ENCODE measurements at regions not wholly inside any gene's neighbourhood (a gene's known extent, or its start where the extent isn't known, plus 50 kb on each side); places are given as distances from the start of the nearest gene placed in this dataset.

DNA sequence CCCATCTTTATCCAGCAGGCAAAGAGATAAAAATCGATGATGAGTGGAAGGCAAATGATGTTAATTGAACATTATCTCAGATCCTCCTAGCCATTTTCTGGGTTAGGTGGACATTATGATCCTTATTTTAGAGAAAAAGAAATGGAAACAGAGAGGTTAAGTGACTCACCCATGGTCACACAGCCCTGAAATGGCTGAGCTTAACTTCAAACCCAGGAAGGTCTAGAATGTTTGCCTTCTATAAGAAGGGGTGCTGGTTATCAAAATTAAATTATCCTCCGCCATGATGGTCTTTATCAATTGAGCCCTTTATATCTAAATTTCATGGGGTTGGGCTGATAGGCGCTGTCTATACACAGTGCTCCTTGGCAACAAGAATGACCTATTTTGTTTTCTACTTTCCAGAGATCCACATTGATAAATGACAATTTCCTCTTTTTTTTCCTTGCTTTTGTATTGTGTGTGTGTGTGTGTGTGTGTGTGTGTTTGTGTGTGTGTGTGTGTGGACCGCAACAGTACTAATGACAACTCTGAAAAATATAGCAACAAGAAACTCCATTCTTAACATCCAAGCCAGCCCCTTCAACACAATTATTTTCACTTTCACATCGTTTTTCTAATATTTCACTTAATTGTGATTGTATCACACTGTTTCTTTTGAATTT is 571.9 kb downstream of the VRK1 start:
- TF ChIP-seq, protein P1, sequence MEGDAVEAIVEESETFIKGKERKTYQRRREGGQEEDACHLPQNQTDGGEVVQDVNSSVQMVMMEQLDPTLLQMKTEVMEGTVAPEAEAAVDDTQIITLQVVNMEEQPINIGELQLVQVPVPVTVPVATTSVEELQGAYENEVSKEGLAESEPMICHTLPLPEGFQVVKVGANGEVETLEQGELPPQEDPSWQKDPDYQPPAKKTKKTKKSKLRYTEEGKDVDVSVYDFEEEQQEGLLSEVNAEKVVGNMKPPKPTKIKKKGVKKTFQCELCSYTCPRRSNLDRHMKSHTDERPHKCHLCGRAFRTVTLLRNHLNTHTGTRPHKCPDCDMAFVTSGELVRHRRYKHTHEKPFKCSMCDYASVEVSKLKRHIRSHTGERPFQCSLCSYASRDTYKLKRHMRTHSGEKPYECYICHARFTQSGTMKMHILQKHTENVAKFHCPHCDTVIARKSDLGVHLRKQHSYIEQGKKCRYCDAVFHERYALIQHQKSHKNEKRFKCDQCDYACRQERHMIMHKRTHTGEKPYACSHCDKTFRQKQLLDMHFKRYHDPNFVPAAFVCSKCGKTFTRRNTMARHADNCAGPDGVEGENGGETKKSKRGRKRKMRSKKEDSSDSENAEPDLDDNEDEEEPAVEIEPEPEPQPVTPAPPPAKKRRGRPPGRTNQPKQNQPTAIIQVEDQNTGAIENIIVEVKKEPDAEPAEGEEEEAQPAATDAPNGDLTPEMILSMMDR (IDR thresholded peaks at IDR 0.05; ENCODE audit: insufficient read depth, low read depth, low read length): no peak
- no peak for TF ChIP-seq EZH2 (IDR thresholded peaks at IDR 0.05; ENCODE audit: insufficient read depth, low read length)

Measured in astrocyte (in vitro differentiated cells and primary cell).